WTC11 (cell line): ENCODE measurements at regions not wholly inside any gene's neighbourhood (a gene's known extent, or its start where the extent isn't known, plus 50 kb on each side); places are given as distances from the start of the nearest gene placed in this dataset.

Experiments used
- TF ChIP-seq, protein P1 (sequence below): sonication (generic); formaldehyde crosslinking; IDR thresholded peaks from 2 replicates; pipeline ENCODE4 v1.8.1; 2022; ENCODE audit warnings: low read depth, missing genetic modification reagents, borderline replicate concordance
- TF ChIP-seq, protein P2 (sequence below): fragments of 200-600 bp; IDR thresholded peaks from 2 replicates; pipeline ENCODE4 v1.8.0; 2022; ENCODE audit warnings: antibody characterized with exemption
- TF ChIP-seq, protein P3 (sequence below): sonication (generic); formaldehyde crosslinking; IDR thresholded peaks from 2 replicates; pipeline ENCODE4 v1.8.0; 2022; ENCODE audit warnings: mild to moderate bottlenecking, missing genetic modification reagents

DNA sequence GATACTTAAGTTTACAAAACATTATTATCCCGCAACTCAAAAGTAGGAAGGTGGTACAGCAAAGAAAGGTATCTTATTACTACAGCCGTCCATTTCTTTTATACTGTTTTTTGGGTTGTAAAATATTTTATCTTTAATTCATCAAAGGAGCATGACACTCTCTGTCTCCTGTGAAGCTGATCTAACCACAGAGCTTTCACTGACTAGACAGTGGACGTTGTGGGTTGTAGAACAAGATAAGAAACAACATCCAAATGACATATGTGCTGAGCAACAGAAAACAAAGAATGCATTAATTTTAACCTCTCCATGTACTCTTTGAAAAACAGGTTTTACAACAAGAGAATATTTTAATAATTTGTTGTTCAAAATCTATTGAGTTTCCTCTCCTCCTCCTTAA lies 195.9 kb upstream of the FBXO33 start:
- TF ChIP-seq, protein P1, sequence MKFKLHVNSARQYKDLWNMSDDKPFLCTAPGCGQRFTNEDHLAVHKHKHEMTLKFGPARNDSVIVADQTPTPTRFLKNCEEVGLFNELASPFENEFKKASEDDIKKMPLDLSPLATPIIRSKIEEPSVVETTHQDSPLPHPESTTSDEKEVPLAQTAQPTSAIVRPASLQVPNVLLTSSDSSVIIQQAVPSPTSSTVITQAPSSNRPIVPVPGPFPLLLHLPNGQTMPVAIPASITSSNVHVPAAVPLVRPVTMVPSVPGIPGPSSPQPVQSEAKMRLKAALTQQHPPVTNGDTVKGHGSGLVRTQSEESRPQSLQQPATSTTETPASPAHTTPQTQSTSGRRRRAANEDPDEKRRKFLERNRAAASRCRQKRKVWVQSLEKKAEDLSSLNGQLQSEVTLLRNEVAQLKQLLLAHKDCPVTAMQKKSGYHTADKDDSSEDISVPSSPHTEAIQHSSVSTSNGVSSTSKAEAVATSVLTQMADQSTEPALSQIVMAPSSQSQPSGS (CRISPR knock-in tag): no peak
- TF ChIP-seq, protein P2, sequence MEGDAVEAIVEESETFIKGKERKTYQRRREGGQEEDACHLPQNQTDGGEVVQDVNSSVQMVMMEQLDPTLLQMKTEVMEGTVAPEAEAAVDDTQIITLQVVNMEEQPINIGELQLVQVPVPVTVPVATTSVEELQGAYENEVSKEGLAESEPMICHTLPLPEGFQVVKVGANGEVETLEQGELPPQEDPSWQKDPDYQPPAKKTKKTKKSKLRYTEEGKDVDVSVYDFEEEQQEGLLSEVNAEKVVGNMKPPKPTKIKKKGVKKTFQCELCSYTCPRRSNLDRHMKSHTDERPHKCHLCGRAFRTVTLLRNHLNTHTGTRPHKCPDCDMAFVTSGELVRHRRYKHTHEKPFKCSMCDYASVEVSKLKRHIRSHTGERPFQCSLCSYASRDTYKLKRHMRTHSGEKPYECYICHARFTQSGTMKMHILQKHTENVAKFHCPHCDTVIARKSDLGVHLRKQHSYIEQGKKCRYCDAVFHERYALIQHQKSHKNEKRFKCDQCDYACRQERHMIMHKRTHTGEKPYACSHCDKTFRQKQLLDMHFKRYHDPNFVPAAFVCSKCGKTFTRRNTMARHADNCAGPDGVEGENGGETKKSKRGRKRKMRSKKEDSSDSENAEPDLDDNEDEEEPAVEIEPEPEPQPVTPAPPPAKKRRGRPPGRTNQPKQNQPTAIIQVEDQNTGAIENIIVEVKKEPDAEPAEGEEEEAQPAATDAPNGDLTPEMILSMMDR: no peak
- TF ChIP-seq, protein P3, sequence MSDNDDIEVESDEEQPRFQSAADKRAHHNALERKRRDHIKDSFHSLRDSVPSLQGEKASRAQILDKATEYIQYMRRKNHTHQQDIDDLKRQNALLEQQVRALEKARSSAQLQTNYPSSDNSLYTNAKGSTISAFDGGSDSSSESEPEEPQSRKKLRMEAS (CRISPR knock-in tag): no peak
